OCI-LY7 (cell line): ENCODE measurements at regions not wholly inside any gene's neighbourhood (a gene's known extent, or its start where the extent isn't known, plus 50 kb on each side); places are given as distances from the start of the nearest gene placed in this dataset.
"Not testable (repeated sequence)": the region's sequence is repeated elsewhere in the genome, so short reads cannot be mapped to it uniquely, and the experiment has no call there.

Experiments
- BruUV-seq: library from RNA; stranded (reverse); fragments of 400-500 nt; replicated peaks from 2 replicates; lab custom pipeline; 2021; lab: Mats Ljungman, UMichigan
- CTCF ChIA-PET: fragments of 300-600 bp; sonication (Branson Sonifier 250); formaldehyde crosslinking; loops from one replicate; lab custom pipeline; 2022; ENCODE audit warnings: antibody characterized with exemption; ENCODE audit not compliant: unreplicated experiment; lab: Charles Lee
- POLR2A ChIA-PET: fragments of 300-600 bp; sonication (Branson Sonifier 250); formaldehyde crosslinking; loops from one replicate; lab custom pipeline; 2022; ENCODE audit warnings: antibody characterized with exemption; lab: Charles Lee
- DNase-seq: peaks from one replicate; pipeline ENCODE4 v3.0.0-alpha.2; 2015; ENCODE audit warnings: low spot score
- H2AFZ ChIP-seq: fragments of 200-600 bp; sonication (generic), shearing (Covaris generic); 2 replicates; pipeline ENCODE4 v1.6.1; 2014; ENCODE audit warnings: mild to moderate bottlenecking, antibody characterized with exemption, low read length, moderate library complexity
- H3K27ac ChIP-seq: fragments of 200-600 bp; sonication (generic); 2 replicates; pipeline ENCODE4 v1.5.1; 2014; ENCODE audit warnings: mixed run types, low read depth, mild to moderate bottlenecking, moderate library complexity, low read length, inconsistent platforms; ENCODE audit not compliant: poor library complexity, severe bottlenecking
- H3K36me3 ChIP-seq: fragments of 200-600 bp; sonication (generic); 2 replicates; pipeline ENCODE4 v1.6.1; 2014; ENCODE audit warnings: mild to moderate bottlenecking, antibody characterized with exemption, low read length, moderate library complexity, mixed read lengths; ENCODE audit not compliant: insufficient read depth
- H3K4me1 ChIP-seq: fragments of 200-600 bp; sonication (generic); 2 replicates; pipeline ENCODE4 v1.5.1; 2014; ENCODE audit warnings: mild to moderate bottlenecking, low read length; ENCODE audit not compliant: insufficient read depth, poor library complexity, severe bottlenecking
- H3K4me2 ChIP-seq: fragments of 200-600 bp; sonication (generic); 2 replicates; pipeline ENCODE4 v1.6.1; 2014; ENCODE audit warnings: mild to moderate bottlenecking, low read length
- H3K4me3 ChIP-seq: fragments of 200-600 bp; sonication (generic); 2 replicates; pipeline ENCODE4 v1.5.1; 2014; ENCODE audit warnings: mild to moderate bottlenecking, low read depth, low read length; ENCODE audit not compliant: poor library complexity, severe bottlenecking
- H3K79me2 ChIP-seq: fragments of 200-600 bp; sonication (generic); 2 replicates; pipeline ENCODE4 v1.6.1; 2016; ENCODE audit warnings: low read depth, mild to moderate bottlenecking, low read length, moderate library complexity, mixed read lengths; ENCODE audit not compliant: insufficient read depth
- H3K9me2 ChIP-seq: fragments of 200-600 bp; sonication (generic); 2 replicates; pipeline ENCODE4 v1.6.1; 2016; ENCODE audit warnings: mild to moderate bottlenecking, low read length, mixed read lengths; ENCODE audit not compliant: insufficient read depth
- H3K9me3 ChIP-seq: fragments of 200-600 bp; sonication (generic); 2 replicates; pipeline ENCODE4 v1.6.1; 2014; ENCODE audit warnings: mild to moderate bottlenecking, mixed run types, low read length, mixed read lengths
- H4K20me1 ChIP-seq: fragments of 200-600 bp; sonication (generic); 2 replicates; pipeline ENCODE4 v1.6.1; 2014; ENCODE audit warnings: mild to moderate bottlenecking, antibody characterized with exemption, low read length, moderate library complexity, mixed read lengths; ENCODE audit not compliant: insufficient read depth
- CTCF ChIP-seq: fragments of 200-600 bp; sonication (generic); conservative IDR thresholded peaks from 2 replicates; pipeline ENCODE4 v1.5.1; 2014; ENCODE audit warnings: mild to moderate bottlenecking, antibody characterized with exemption, low read length, moderate library complexity, mixed read lengths
- EZH2phosphoT487 ChIP-seq: fragments of 200-600 bp; sonication (generic); IDR thresholded peaks from 2 replicates; pipeline ENCODE4 v1.6.1; 2018; ENCODE audit warnings: low read depth, borderline replicate concordance, mild to moderate bottlenecking, mixed run types, antibody characterized with exemption, low read length, moderate library complexity, mixed read lengths
- intact Hi-C: fragments of 100-400 bp; cut with micrococcal nuclease; formaldehyde crosslinking; loops from one replicate; pipeline ENCODE4 v1.10.0; 2022; ENCODE audit not compliant: unreplicated experiment

GRCh38 chr11:48902153-48902450, 81.6 kb downstream of the TRIM51G start:
- DNase-seq, H2AFZ ChIP-seq, H3K9me2 ChIP-seq, H3K79me2 ChIP-seq, H3K4me2 ChIP-seq, H3K36me3 ChIP-seq, H3K27ac ChIP-seq, H3K4me3 ChIP-seq, CTCF ChIA-PET, H3K9me3 ChIP-seq, BruUV-seq, H4K20me1 ChIP-seq, H3K4me1 ChIP-seq, intact Hi-C loops, POLR2A ChIA-PET: not testable (repeated sequence)

GRCh38 chr11:48901381-48902152, 82.1 kb downstream of the TRIM51G start:
- not testable (repeated sequence) for H2AFZ ChIP-seq, H3K4me1 ChIP-seq

GRCh38 chr11:48900801-48901181, 82.9 kb downstream of the TRIM51G start:
- intact Hi-C loops, CTCF ChIA-PET, H3K4me3 ChIP-seq, H3K9me2 ChIP-seq, H3K36me3 ChIP-seq, H3K9me3 ChIP-seq, H2AFZ ChIP-seq, BruUV-seq, H3K4me1 ChIP-seq, POLR2A ChIA-PET, H3K79me2 ChIP-seq, H3K27ac ChIP-seq, DNase-seq, H3K4me2 ChIP-seq, H4K20me1 ChIP-seq: not testable (repeated sequence)

More at GRCh38 chr11:48901381-48902152, 82.1 kb downstream of the TRIM51G start:
- H3K9me2 ChIP-seq, intact Hi-C loops, H3K9me3 ChIP-seq, H4K20me1 ChIP-seq, H3K4me3 ChIP-seq, POLR2A ChIA-PET, H3K4me2 ChIP-seq, DNase-seq, H3K79me2 ChIP-seq, H3K27ac ChIP-seq, H3K36me3 ChIP-seq, BruUV-seq, CTCF ChIA-PET: not testable (repeated sequence)

- Histone ChIP-seq H3K27ac (no peak overlapping the region), H3K4me1 (no peaks in the 10 kb centered on the region), H3K9me2 (no peaks in the 10 kb centered on the region), H2AFZ (no peak overlapping the region), H3K4me3 (no peak overlapping the region), H3K79me2 (no peaks in the 10 kb centered on the region), H3K4me2 (no peak overlapping the region), H3K9me3 (no peaks in the 10 kb centered on the region), H3K36me3 (no peaks in the 10 kb centered on the region), H4K20me1 (no peaks in the 10 kb centered on the region)
- DNase-seq: no peak
- no peak for TF ChIP-seq CTCF
- no peak for TF ChIP-seq EZH2phosphoT487
- ChIA-PET POLR2A (no interaction called here), CTCF (no interaction called here)
- intact Hi-C loops: no loop called here
- BruUV-seq: no TSS peak
Observed at GRCh38 chr11:48900131-48900800, 83.4 kb downstream of the TRIM51G start.
